CD4-positive, alpha-beta T cell treated with Interleukin-6 at 100 ng/mL for 8 hours (primary cell): ENCODE measurements at regions not wholly inside any gene's neighbourhood (a gene's known extent, or its start where the extent isn't known, plus 50 kb on each side); places are given as distances from the start of the nearest gene placed in this dataset.

Experiments
- DNase-seq: peaks from one replicate; pipeline ENCODE4 v3.0.0-alpha.2; 2020; ENCODE audit warnings: mixed read lengths, low spot score

GRCh38 chrX:5536261-5536660 lies 692.4 kb downstream of the NLGN4X start:
- no peak for DNase-seq

GRCh38 chrX:5528057-5528456 lies 700.6 kb downstream of the NLGN4X start:
- no peak for DNase-seq

- no peak for DNase-seq
Observed at GRCh38 chrX:5526191-5526590, 702.5 kb downstream of the NLGN4X start.

- DNase-seq: no peak
Observed at GRCh38 chrX:5490786-5491563, 737.7 kb downstream of the NLGN4X start.

GRCh38 chrX:5474282-5474681 lies 754.4 kb downstream of the NLGN4X start:
- DNase-seq: no peak

GRCh38 chrX:5458300-5458842 lies 770.3 kb downstream of the NLGN4X start:
- DNase-seq: no peak

- no peak for DNase-seq
Observed at GRCh38 chrX:5449323-5449722, 779.3 kb downstream of the NLGN4X start.

GRCh38 chrX:5431823-5432222 lies 796.8 kb downstream of the NLGN4X start:
- no peak for DNase-seq

- DNase-seq: no peak
Observed at GRCh38 chrX:5425119-5425518, 803.5 kb downstream of the NLGN4X start.

GRCh38 chrX:5417381-5417780 lies 811.3 kb downstream of the NLGN4X start:
- no peak for DNase-seq

- DNase-seq: no peak
Observed at GRCh38 chrX:5415738-5416137, 812.9 kb downstream of the NLGN4X start.

GRCh38 chrX:5409106-5409505 lies 819.6 kb downstream of the NLGN4X start:
- DNase-seq: no peak

- DNase-seq: no peak
Observed at GRCh38 chrX:5402461-5402860, 826.2 kb downstream of the NLGN4X start.

- DNase-seq: no peak
Observed at GRCh38 chrX:5399403-5399802, 829.3 kb downstream of the NLGN4X start.

GRCh38 chrX:5397409-5397808 lies 831.3 kb downstream of the NLGN4X start:
- no peak for DNase-seq

- no peak for DNase-seq
Observed at GRCh38 chrX:5390376-5390775, 838.3 kb downstream of the NLGN4X start.

- no peak for DNase-seq
Observed at GRCh38 chrX:5388087-5388486, 840.6 kb downstream of the NLGN4X start.

- DNase-seq: no peak
Observed at GRCh38 chrX:5380426-5380825, 848.2 kb downstream of the NLGN4X start.

GRCh38 chrX:5341902-5342301 lies 886.8 kb downstream of the NLGN4X start:
- DNase-seq: no peak

- DNase-seq: no peak
Observed at GRCh38 chrX:5337160-5337559, 891.5 kb downstream of the NLGN4X start.

- no peak for DNase-seq
Observed at GRCh38 chrX:5324546-5324945, 904.1 kb downstream of the NLGN4X start.

- DNase-seq: no peak
Observed at GRCh38 chrX:5314148-5314547, 914.5 kb downstream of the NLGN4X start.

- no peak for DNase-seq
Observed at GRCh38 chrX:5307416-5307815, 921.3 kb downstream of the NLGN4X start.

- DNase-seq: no peak
Observed at GRCh38 chrX:5306654-5307121, 922.0 kb downstream of the NLGN4X start.
